Fibroblast of lung (primary cell): ENCODE measurements at regions not wholly inside any gene's neighbourhood (a gene's known extent, or its start where the extent isn't known, plus 50 kb on each side); places are given as distances from the start of the nearest gene placed in this dataset.

ENCODE experiments used
- DNase-seq, 2 donors: peaks; one replicate each; pipeline versions ENCODE4 v3.0.0 to v3.0.0-alpha.2; 2010; ENCODE audit warnings: low read depth in 2 of 2
- H2AFZ ChIP-seq: 2 replicates; pipeline ENCODE4 v1.5.1; 2012; ENCODE audit warnings: low read length, control low read depth, inconsistent platforms
- H3K27ac ChIP-seq: 2 replicates; pipeline ENCODE4 v1.5.1; 2011; ENCODE audit warnings: low read length, control low read depth; ENCODE audit not compliant: insufficient read depth
- H3K27me3 ChIP-seq: 2 replicates; pipeline ENCODE4 v1.5.1; 2011; ENCODE audit warnings: mild to moderate bottlenecking, low read length; ENCODE audit not compliant: control insufficient read depth, insufficient read depth
- H3K36me3 ChIP-seq: 2 replicates; pipeline ENCODE4 v1.5.1; 2011; ENCODE audit warnings: low read length; ENCODE audit not compliant: control insufficient read depth, insufficient read depth
- H3K4me1 ChIP-seq: 2 replicates; pipeline ENCODE4 v1.5.1; 2011; ENCODE audit warnings: low read length; ENCODE audit not compliant: control insufficient read depth, insufficient read depth; ENCODE audit errors: extremely low read depth
- H3K4me2 ChIP-seq: 2 replicates; pipeline ENCODE4 v1.5.1; 2011; ENCODE audit warnings: low read length, control low read depth; ENCODE audit not compliant: insufficient read depth; ENCODE audit errors: extremely low read depth
- H3K4me3 ChIP-seq, 4 experiments: fragments of 200-600 bp in 1 of 4; sonication (generic) in 1 of 4; replicated peaks in 1 of 4; 2 replicates each; pipeline ENCODE4 v1.5.1; 2011 to 2016; ENCODE audit warnings: low read length in 4 of 4, low read depth in 3 of 4, mild to moderate bottlenecking in 3 of 4, control low read depth in 2 of 4, inconsistent platforms in 1 of 4, mixed read lengths in 1 of 4; ENCODE audit not compliant: insufficient read depth in 1 of 4; ENCODE audit errors: control extremely low read depth in 1 of 4
- H3K79me2 ChIP-seq: 2 replicates; pipeline ENCODE4 v1.5.1; 2012; ENCODE audit warnings: mild to moderate bottlenecking, low read length, inconsistent platforms; ENCODE audit not compliant: control insufficient read depth, insufficient read depth
- H3K9ac ChIP-seq: 2 replicates; pipeline ENCODE4 v1.5.1; 2011; ENCODE audit warnings: mild to moderate bottlenecking, low read length, control low read depth; ENCODE audit not compliant: insufficient read depth
- H3K9me3 ChIP-seq: 2 replicates; pipeline ENCODE4 v1.5.1; 2012; ENCODE audit warnings: low read depth, low read length; ENCODE audit not compliant: control insufficient read depth, insufficient read depth
- H4K20me1 ChIP-seq: 2 replicates; pipeline ENCODE4 v1.5.1; 2011; ENCODE audit warnings: low read length; ENCODE audit not compliant: control insufficient read depth, insufficient read depth; ENCODE audit errors: extremely low read depth
- CTCF ChIP-seq, 2 donors: IDR thresholded peaks in 1 of 2; conservative IDR thresholded peaks in 1 of 2; 1 replicate in 1 of 2; 2 replicates in 1 of 2; pipeline ENCODE4 v1.5.1; 2011 to 2012; ENCODE audit warnings: low read length in 2 of 2, control low read depth in 1 of 2, inconsistent platforms in 1 of 2, low read depth in 1 of 2, mild to moderate bottlenecking in 1 of 2
- EZH2 ChIP-seq: IDR thresholded peaks from 2 replicates; pipeline ENCODE4 v1.5.1; 2012; ENCODE audit warnings: low read length, control low read depth, mild to moderate bottlenecking; ENCODE audit errors: missing control alignments

- H2AFZ ChIP-seq: no peak overlapping the region
- no peaks in the 10 kb centered on the region for H3K9me3 ChIP-seq
- H3K36me3 ChIP-seq: no peaks in the 10 kb centered on the region
- H3K27me3 ChIP-seq: no peaks in the 10 kb centered on the region
- no peak overlapping the region for H3K4me2 ChIP-seq
- no peak overlapping the region for H3K27ac ChIP-seq
- TF ChIP-seq EZH2 (no peak), CTCF (conservative IDR thresholded peaks at IDR 0.05 in 1 of 2, IDR thresholded peaks at IDR 0.05 in 1 of 2; ENCODE audit: low read depth in 1 of 2, low read length in 2 of 2) (no peak)
- peaks cover 17% of the 10 kb centered on the region for H3K4me1 ChIP-seq
- H3K79me2 ChIP-seq: peaks cover 57% of the 10 kb centered on the region
- H4K20me1 ChIP-seq: no peaks in the 10 kb centered on the region
- no peak for DNase-seq
- H3K9ac ChIP-seq: no peak overlapping the region
- no peak overlapping the region for H3K4me3 ChIP-seq
Measured at GRCh38 chr14:73773441-73774240, 59.5 kb upstream of the PNMA1 start.

- Histone ChIP-seq H3K27ac (no peak overlapping the region), H4K20me1 (no peaks in the 10 kb centered on the region)
Measured at GRCh38 chr14:73771848-73772638, 57.9 kb upstream of the PNMA1 start.

More at GRCh38 chr14:73771848-73772638, 57.9 kb upstream of the PNMA1 start:
- H3K4me2 ChIP-seq: no peak overlapping the region
- H3K4me3 ChIP-seq: no peak overlapping the region
- H3K27me3 ChIP-seq: no peaks in the 10 kb centered on the region
- peak; percentile 59 to 83 for DNase-seq
- H3K79me2 ChIP-seq: peaks cover 49% of the 10 kb centered on the region
- no peak overlapping the region for H2AFZ ChIP-seq
- H3K9me3 ChIP-seq: no peaks in the 10 kb centered on the region
- TF ChIP-seq CTCF (conservative IDR thresholded peaks at IDR 0.05 in 1 of 2, IDR thresholded peaks at IDR 0.05 in 1 of 2; ENCODE audit: low read depth in 1 of 2, low read length in 2 of 2) (no peak), EZH2 (no peak)
- no peak overlapping the region for H3K9ac ChIP-seq
- H3K36me3 ChIP-seq: no peaks in the 10 kb centered on the region
- H3K4me1 ChIP-seq: peaks cover 16% of the 10 kb centered on the region
